Activated naive CD4-positive, alpha-beta T cell treated with anti-CD3 and anti-CD28 coated beads, Interleukin-2, amount 50 U/mL, for 72 hours (primary cell): ENCODE measurements at regions not wholly inside any gene's neighbourhood (a gene's known extent, or its start where the extent isn't known, plus 50 kb on each side); places are given as distances from the start of the nearest gene placed in this dataset.

Experiments used
- ATAC-seq, 2 donors: fragments of 150-1000 bp; cut with Tn5 transposase; 2 replicates each; pipeline ENCODE4 v1.10.0; 2021; ENCODE audit warnings: mild to moderate bottlenecking in 2 of 2, moderate library complexity in 2 of 2
- DNase-seq, 2 donors: peaks; one replicate each; pipeline ENCODE4 v3.0.0; 2021 to 2022; ENCODE audit warnings: low spot score in 2 of 2
- H3K27ac Mint-ChIP-seq, 2 donors: one replicate each; pipeline ENCODE4 v1.8.0; 2022; ENCODE audit warnings: mild to moderate bottlenecking in 2 of 2, mixed read lengths in 2 of 2
- H3K36me3 Mint-ChIP-seq, 2 donors: one replicate each; pipeline ENCODE4 v1.8.0; 2022; ENCODE audit warnings: mixed read lengths in 2 of 2
- H3K9me3 Mint-ChIP-seq, 2 donors: one replicate each; pipeline ENCODE4 v1.8.0; 2022; ENCODE audit warnings: mixed read lengths in 2 of 2

GRCh38 chr13:76379341-76380105 lies 506.7 kb downstream of the KCTD12 start:
- Mint-ChIP-seq H3K27ac (no peak overlapping the region), H3K9me3 (no peaks in the 10 kb centered on the region), H3K36me3 (no peaks in the 10 kb centered on the region)
- DNase-seq: no peak
- ATAC-seq: no peak

- no peak overlapping the region for H3K27ac Mint-ChIP-seq
- DNase-seq (no peak), ATAC-seq (no peak)
- no peaks in the 10 kb centered on the region for H3K36me3 Mint-ChIP-seq
- H3K9me3 Mint-ChIP-seq: no peaks in the 10 kb centered on the region
These were observed 507.4 kb downstream of the KCTD12 start for GRCh38 chr13:76378767-76379166.

- H3K36me3 Mint-ChIP-seq: no peaks in the 10 kb centered on the region
- no peak for ATAC-seq
- no peaks in the 10 kb centered on the region for H3K9me3 Mint-ChIP-seq
- no peak overlapping the region for H3K27ac Mint-ChIP-seq
- DNase-seq: no peak
These were observed 522.4 kb downstream of the KCTD12 start for GRCh38 chr13:76363682-76364289.

GRCh38 chr13:76361868-76362267 lies 524.3 kb downstream of the KCTD12 start:
- ATAC-seq (no peak), DNase-seq (no peak)
- H3K9me3 Mint-ChIP-seq: no peaks in the 10 kb centered on the region
- H3K27ac Mint-ChIP-seq: no peak overlapping the region
- no peaks in the 10 kb centered on the region for H3K36me3 Mint-ChIP-seq

- H3K36me3 Mint-ChIP-seq: no peaks in the 10 kb centered on the region
- ATAC-seq (no peak), DNase-seq (no peak)
- H3K9me3 Mint-ChIP-seq: no peaks in the 10 kb centered on the region
- no peak overlapping the region for H3K27ac Mint-ChIP-seq
These were observed 534.5 kb downstream of the KCTD12 start for GRCh38 chr13:76351541-76352229.

GRCh38 chr13:76350399-76350798 lies 535.8 kb downstream of the KCTD12 start:
- H3K27ac Mint-ChIP-seq: no peak overlapping the region
- no peaks in the 10 kb centered on the region for H3K9me3 Mint-ChIP-seq
- DNase-seq: no peak
- H3K36me3 Mint-ChIP-seq: no peaks in the 10 kb centered on the region
- ATAC-seq: no peak

- DNase-seq (no peak), ATAC-seq (no peak)
- H3K9me3 Mint-ChIP-seq: no peaks in the 10 kb centered on the region
- no peak overlapping the region for H3K27ac Mint-ChIP-seq
- no peaks in the 10 kb centered on the region for H3K36me3 Mint-ChIP-seq
These were observed 536.5 kb downstream of the KCTD12 start for GRCh38 chr13:76349700-76350099.

- Mint-ChIP-seq H3K9me3 (peaks cover 4 to 5% of the 10 kb centered on the region in 2 donors), H3K36me3 (no peaks in the 10 kb centered on the region), H3K27ac (no peak overlapping the region)
- DNase-seq (no peak), ATAC-seq (no peak)
These were observed 546.6 kb downstream of the KCTD12 start for GRCh38 chr13:76339649-76340048.

GRCh38 chr13:76338003-76338402 lies 548.2 kb downstream of the KCTD12 start:
- no peaks in the 10 kb centered on the region for H3K9me3 Mint-ChIP-seq
- no peak overlapping the region for H3K27ac Mint-ChIP-seq
- H3K36me3 Mint-ChIP-seq: no peaks in the 10 kb centered on the region
- no peak for ATAC-seq
- no peak for DNase-seq

- Mint-ChIP-seq H3K9me3 (no peaks in the 10 kb centered on the region), H3K27ac (no peak overlapping the region)
These were observed 549.0 kb downstream of the KCTD12 start for GRCh38 chr13:76336889-76337844.

GRCh38 chr13:76335463-76335862 lies 550.7 kb downstream of the KCTD12 start:
- DNase-seq (no peak), ATAC-seq (no peak)
- Mint-ChIP-seq H3K27ac (no peak overlapping the region), H3K9me3 (no peaks in the 10 kb centered on the region), H3K36me3 (no peaks in the 10 kb centered on the region)

More at GRCh38 chr13:76336889-76337844, 549.0 kb downstream of the KCTD12 start:
- ATAC-seq: no peak
- H3K36me3 Mint-ChIP-seq: no peaks in the 10 kb centered on the region
- no peak for DNase-seq

- Mint-ChIP-seq H3K27ac (no peak overlapping the region), H3K9me3 (no peaks in the 10 kb centered on the region), H3K36me3 (no peaks in the 10 kb centered on the region)
- DNase-seq (no peak), ATAC-seq (no peak)
These were observed 554.1 kb downstream of the KCTD12 start for GRCh38 chr13:76331943-76332712.

GRCh38 chr13:76330761-76331160 lies 555.4 kb downstream of the KCTD12 start:
- ATAC-seq (no peak), DNase-seq (no peak)
- H3K27ac Mint-ChIP-seq: no peak overlapping the region
- no peaks in the 10 kb centered on the region for H3K36me3 Mint-ChIP-seq
- no peaks in the 10 kb centered on the region for H3K9me3 Mint-ChIP-seq

GRCh38 chr13:76329866-76330580 lies 556.2 kb downstream of the KCTD12 start:
- Mint-ChIP-seq H3K36me3 (no peaks in the 10 kb centered on the region), H3K27ac (no peak overlapping the region), H3K9me3 (no peaks in the 10 kb centered on the region)
- no peak for DNase-seq
- ATAC-seq: no peak

- Mint-ChIP-seq H3K27ac (no peak overlapping the region), H3K9me3 (no peaks in the 10 kb centered on the region), H3K36me3 (no peaks in the 10 kb centered on the region)
- no peak for DNase-seq
- ATAC-seq: no peak
These were observed 557.2 kb downstream of the KCTD12 start for GRCh38 chr13:76329004-76329403.
